ENCODE measurements at regions not wholly inside any gene's neighbourhood (a gene's known extent, or its start where the extent isn't known, plus 50 kb on each side); places are given as distances from the start of the nearest gene placed in this dataset.
A peak's percentile ranks its signal among the peaks of the same experiment; 100 is the strongest.

DNA sequence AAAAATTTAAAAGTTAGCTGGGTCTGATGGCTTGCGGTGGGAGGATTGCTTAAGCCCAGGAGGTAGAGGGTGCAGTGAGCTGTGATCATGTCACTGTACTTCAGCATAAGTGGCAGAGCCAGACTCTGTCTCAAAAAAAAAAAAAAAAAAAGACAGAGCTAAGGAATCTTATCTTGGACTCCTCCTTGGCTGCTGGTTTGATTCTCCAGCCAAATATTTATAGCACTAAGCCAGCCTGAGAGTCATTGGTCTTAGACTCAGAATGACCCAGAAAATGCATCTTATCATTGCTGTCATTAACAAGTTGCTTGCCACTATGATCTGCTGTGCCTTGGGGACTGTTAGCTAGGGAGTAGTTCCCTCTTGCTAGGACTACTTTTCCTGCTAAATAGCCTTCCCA lies 164.7 kb downstream of the GNAT3 start:
- no peak for DNase-seq (ENCODE audit: low read depth)

DNA sequence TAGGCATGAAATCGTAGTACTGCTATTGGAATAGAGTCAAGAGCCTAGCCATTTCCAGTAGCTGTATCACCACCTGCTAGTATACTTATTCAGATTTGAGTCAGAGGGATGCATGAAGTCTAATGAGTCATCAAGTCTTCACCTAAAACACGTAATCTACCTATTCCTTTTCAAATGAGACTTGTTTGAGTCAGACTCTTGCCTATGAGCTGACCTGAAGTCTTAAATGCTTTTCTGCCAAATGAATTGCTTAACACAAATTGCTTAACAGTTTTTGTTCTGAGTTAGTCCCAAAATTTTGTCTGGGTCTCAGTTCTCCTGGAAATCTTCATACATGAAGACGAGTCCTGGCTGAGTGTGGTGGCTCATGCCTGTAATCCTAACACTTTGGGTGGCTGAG lies 165.2 kb downstream of the GNAT3 start:
- DNase-seq (ENCODE audit: low read depth): no peak

DNA sequence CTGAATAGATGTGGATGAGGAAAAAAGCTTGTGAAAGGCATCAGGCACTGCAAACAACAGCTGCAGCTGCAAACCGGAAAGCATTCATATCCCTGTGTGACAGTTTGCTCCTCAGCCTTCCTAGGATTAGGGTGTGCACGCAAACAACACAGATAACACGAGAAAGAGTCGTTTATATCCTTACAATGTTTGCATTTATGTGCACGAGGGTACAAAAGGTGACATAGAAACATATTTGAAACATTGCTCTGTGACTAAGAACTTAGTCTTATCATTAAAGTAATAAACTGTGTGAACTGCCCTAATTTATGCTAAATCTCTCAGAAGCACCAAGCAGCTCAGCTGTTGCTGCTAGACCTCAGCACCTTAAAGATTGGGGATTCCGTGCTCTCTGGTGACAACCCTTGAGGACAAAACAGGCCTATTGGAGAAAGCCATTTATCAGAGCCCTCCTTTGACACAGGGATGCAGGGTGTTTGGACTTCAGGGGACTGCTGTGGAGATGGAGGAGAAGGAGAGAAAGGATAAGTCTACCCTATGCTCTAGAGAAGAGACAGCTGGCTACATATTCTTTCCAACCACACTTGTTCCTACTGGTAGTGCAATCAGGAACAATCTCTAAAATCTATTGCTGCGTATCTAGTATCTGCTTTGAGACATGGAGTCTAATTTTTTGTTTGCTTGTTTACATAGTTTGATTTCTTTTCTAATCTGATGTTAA lies 176.2 kb downstream of the GNAT3 start:
- no peak for DNase-seq (ENCODE audit: low read depth)

DNA sequence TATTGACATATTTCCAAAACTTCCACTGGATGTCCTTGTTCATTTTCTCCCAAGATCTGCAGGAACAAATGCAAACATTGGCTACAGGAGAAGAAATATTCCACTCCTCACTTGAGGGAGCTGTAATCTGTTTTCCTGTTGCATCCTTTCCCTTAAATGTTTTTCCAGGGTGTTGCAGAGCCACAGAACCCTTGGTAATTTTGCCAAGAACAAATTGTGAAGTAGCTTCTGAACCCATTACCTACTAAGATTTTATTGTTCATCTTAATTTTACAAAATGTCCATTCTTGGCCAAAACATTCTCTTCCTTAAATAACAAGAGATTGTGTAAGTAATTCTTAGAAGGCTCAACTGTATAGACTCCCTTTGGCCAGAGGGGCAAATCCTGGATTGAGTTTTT lies 177.0 kb downstream of the GNAT3 start:
- no peak for DNase-seq (ENCODE audit: low read depth)

DNA sequence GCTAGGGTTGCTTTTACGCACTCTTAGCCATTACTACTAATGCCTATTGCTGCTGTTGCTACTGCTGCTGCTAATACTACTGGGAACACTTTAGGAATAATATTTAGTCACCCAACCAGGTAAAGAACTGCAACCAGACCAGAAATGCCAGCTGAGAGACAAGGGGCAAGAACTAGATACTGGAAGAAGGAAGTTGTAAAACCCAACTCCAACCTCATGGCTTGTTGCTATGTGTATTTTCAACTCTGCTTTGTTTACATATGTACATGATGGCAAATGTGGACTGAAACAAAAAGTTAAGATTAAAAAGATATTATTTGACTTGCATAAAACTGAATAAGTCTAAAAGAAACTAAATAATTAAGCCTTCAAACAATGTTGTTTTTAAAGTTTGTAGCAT lies 177.7 kb downstream of the GNAT3 start:
- no peak for DNase-seq (ENCODE audit: low read depth)

DNA sequence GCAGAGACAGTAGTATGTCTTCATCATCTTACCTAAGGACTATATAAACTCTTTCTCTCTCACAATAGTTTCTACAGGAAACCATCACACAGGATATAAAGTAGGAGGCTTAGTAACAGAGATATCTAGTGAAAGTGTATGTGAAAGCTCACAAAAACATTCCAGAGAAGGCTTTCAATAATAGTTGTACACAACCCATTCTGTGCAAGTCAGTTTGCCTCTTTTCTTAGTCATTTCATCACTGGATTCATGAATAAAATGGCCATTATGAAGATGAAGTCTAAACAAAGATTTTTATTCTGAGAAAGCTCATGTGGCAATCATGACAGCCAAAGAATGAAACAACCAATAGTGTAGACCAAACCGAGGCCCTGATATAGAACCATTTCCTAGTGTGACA lies 178.8 kb downstream of the GNAT3 start:
- DNase-seq (ENCODE audit: low read depth): no peak

DNA sequence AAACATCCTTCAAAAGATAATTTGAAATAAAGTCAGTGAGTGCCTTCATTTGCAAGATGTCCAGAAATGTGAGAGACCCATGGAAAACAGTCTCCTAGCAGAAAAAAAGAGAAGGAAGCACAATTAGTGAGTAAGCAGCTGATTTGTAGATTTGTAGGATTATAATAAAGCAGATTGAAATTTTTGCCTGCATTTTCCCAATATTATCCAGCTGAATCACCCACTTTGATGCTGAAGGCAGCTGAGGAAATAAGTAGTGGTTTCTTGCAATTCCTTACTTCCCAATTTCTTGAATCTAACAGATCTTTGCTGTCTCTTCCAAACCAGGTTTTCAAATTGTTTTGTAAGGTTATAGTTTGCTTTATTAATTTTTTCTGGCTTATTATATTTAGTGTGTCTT lies 181.4 kb downstream of the GNAT3 start:
- peak; percentile 54 for DNase-seq (ENCODE audit: low read depth)

DNA sequence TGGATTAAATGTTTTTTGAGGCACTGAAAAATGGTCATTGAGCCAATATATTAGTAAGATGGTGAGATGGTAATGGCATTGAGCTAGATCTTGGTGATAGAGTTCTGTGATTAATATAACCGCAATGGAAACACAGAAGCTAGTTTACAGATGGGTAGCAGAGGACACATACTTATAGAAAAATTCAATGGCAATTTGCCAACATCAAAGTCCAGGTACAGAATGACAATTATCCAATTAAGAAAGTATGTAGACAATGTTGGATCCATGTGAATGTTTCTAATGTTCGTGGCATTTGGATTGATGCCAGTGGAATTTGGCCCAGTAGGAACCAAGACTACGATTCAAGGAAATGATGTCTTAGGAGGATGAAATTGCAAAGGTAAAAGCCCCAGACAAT lies 187.8 kb downstream of the GNAT3 start:
- DNase-seq (ENCODE audit: low read depth): peak; percentile 87

DNA sequence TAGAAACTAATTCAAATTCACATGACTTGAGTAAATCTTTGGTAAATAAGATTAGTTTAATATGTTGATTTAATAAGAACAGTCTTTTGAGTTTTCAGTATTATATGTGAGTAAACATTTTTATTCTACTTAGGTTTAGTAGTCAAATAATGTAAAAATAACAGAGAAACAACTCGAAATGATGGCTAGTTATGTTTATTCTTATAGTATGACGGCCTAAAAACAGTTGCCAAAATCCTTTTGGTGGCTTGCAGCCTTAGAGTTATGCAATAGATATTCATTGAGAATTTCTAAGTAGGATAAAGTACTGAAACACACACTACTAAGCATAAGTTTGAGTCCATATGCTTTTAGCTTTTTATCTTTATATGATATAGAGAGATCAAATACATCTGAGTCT lies 184.8 kb downstream of the GNAI1 start:
- DNase-seq (ENCODE audit: low read depth): no peak

DNA sequence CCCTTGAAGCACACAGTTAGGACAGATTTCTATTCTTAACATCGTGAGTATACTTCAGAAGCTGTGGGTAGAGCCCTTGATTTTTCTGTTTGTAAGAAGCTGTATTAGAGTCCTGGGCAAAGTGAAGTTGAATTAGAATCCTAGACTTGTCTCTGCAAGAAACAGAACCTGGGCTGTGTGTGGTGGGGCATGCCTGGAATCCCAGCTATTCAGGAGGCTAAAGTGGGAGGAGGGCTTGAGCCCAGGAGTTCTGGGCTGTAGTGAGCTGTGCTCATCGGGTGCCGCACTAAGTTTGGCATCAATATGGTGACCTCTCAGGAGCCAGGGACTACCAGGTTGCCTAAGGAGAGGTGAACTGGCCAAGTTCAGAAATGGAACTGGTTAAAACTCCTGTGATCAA lies 183.4 kb downstream of the GNAI1 start:
- no peak for DNase-seq (ENCODE audit: low read depth)

DNA sequence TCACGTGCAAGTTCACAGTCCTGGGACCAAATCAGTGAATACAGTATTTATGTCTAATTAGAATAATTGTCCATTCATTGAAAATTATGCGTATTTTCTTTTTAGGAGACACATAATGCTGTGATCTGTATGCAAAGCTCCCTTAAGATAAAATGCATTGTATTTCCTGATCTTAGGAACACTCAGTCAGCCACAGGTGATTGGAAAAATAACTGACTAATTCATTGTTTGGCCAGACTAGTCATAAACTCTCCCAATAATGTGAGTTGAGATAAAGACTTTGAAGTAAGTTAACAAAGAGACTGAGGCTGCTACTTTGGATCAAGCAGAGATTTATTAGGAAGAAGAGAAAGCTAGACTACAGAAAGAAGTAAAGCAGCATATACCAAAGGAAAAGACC lies 182.2 kb downstream of the GNAI1 start:
- no peak for DNase-seq (ENCODE audit: low read depth)

DNA sequence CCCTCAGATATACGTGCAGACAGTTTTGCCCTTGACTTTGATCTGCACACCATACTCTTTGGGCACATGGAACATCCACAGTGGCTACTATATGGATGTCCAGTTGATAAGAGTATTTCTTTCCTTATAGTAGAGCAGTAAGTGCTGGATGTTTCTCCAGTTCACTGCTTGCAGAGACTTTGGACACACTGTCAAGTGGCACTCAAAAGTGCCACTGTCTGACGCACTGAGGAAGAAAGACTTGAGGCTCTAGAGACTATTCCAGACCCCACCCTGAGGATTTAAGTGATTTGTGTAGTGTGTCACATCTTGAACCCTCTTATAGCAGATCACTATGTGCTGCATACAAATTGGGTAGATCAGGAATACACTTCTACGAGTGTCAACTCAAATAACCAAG lies 179.1 kb downstream of the GNAI1 start:
- DNase-seq (ENCODE audit: low read depth): no peak

DNA sequence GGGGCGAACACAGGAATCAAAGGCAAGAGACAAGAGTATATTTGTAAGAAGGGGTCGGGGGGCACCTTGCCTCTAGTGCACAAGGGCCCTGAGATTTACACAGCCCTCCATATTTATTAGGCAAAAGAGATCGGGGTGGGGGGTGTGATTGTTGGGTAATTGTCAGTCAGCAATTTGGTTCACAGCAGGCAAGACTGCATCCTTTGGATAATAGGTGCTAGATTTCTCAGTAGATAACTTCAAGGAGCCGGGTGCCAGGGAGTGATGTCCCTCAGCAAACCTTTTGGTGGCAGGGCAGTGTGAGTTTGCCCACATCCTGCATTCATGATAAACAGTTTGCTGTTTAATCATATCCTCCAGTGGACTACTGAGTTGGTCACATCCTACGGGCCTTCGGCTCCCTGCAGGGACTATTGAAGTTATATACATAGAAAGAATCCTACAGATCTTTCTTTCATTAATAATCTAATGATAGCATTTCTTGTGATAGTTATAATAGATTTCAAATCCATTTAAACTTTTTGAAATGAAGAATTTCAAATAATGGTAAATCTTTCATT lies 178.5 kb downstream of the GNAI1 start:
- DNase-seq (ENCODE audit: low read depth): no peak

DNA sequence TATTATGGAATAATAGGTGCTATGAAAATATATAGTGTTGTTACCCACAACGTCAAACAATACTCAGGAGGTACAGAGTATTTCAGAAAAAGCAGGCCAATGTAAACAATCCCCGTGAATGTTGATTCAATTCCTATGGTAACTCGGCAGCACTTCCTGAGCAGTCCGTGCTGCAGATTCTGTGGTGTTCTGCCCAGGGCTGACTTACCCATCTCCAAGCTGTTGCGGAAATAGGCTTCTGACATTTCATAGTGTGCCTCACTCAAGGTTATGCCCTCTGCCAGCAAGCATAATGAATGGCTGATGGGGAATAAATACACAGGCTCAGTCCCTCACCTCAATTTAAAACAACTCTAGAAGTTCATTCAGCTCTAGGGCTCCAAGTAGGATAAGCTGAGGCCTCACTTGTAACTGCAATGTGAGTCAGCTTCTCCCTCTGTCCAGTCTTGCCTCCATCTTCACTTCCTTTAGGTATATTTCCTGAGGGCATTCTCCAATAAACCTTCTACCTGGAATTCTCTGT lies 177.6 kb downstream of the GNAI1 start:
- DNase-seq (ENCODE audit: low read depth): no peak

DNA sequence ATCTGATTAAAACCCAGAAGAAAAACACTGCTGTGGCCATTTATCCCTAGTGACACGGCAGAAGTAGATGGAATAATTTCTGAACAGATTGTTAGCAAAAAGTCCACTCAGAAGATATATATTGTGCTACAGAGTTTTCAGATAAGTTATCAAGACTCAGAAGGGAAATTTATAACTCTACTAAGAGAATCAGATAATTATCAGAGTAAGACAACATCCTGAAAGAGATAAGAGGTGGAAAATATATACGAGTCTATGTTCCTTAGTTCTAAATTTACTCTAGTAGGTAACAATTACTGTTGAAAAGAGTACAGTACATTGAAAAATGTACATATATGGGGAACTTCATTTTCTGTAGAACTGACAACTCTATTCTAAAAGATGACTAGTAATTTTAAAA lies 176.7 kb downstream of the GNAI1 start:
- DNase-seq (ENCODE audit: low read depth): no peak

DNA sequence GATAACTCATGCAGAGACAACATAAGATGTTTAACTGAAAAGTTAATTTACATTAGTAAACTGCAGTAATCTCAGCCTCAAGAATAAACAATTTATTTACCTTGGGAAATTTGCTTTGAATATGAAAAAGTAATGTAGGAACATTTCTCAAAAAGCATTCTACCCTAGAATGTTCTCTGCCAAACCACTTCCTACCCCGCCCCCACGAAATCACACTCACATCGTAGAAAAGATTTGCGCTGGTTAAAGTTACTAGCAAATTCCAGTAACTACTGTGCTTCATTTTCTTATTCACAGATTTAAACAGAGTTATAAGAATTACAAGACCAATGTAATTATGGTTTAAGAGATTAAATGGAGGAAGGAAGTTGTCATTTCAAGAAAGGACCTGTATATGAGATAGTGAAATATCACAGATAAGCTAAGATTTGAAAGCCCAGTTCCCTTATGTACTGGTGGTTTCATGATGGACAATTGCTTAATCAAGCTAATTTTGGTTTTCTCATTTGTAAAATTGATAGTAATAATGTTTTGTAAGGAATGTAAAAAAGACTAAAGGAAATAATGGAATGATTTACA lies 175.4 kb downstream of the GNAI1 start:
- no peak for DNase-seq (ENCODE audit: low read depth)

DNA sequence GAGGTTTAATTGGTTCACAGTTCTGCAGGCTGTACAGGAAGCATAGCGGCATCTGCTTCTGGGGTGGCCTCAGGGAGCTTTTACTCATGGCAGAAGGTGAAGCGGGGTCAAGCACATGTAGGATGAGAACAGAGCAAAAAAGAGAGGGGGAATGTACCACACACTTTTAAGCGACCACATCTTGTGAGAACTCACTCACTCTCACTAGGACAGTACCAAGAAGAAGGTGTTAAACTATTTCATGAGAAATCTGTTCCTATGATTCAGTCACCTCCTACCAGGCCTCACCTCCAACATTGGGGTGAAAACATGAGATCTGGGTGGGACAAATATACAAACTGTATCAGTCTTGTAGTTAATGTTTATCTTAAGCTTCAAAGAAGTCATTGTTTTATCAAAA lies 174.7 kb downstream of the GNAI1 start:
- no peak for DNase-seq (ENCODE audit: low read depth)

DNA sequence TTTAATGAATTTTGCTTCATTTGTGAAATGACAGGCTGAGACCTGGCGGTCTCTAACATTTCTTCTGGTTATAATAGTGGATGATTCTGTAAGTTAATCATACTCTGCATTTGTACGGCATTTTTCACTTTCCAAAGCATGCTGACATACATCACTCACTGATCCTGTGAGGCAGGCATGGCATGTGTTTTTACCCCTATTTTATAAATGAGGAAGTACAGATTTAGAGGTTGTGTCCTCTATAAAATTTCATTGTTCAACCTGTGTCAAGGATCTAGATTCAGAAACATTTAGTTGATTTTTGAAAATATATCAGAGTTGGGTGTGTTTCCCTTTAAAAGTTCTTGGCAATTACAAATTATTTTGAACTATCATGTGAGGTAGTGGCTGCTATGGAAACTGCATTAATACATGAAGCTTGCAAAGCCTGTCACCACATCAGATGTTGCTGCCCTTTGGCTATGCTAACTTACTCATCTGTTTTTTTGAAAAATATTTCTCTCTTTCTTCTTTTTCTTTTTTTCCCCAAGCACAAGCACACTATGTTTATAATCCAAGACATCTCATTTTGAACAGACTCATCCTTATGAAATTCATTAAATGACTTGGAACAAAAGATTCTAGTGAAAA lies 172.7 kb downstream of the GNAI1 start:
- DNase-seq (ENCODE audit: low read depth): no peak

DNA sequence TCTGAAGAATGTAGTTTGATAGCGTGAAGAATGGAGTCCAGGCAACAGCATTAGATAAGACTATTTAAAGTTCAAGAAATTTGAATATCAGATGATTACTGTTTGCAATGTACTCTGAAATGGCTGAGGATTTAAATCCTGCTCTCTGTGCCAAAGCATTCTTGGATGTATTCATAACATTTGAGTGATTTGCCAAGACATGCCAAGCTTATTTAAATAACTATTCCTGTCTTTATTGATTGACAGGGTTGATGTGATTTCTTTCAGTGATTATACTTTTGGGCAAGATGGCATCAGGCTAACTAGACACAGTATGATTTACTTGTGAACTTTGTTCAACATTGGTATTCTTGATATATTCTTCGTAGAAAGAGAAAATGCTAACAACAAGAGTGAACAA lies 168.7 kb downstream of the GNAI1 start:
- no peak for DNase-seq (ENCODE audit: low read depth)

DNA sequence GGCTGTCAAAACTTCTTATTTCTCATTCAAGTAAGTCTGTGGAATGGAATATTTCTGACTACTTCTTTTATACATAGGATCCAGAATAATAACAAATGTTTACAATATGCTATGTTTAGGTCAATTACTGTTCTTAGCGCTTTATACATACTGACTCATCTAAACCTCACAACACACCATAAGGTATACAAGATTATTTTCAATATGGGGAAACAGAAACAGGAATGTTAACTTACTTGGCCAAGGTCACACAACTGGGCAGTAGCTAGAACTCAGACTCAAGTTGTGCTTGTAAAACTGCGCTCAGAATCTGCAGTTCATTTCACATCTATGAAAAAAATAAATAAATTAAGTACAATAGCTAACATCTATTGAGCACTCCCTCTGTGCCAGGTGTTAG lies 168.0 kb downstream of the GNAI1 start:
- DNase-seq (ENCODE audit: low read depth): no peak

DNA sequence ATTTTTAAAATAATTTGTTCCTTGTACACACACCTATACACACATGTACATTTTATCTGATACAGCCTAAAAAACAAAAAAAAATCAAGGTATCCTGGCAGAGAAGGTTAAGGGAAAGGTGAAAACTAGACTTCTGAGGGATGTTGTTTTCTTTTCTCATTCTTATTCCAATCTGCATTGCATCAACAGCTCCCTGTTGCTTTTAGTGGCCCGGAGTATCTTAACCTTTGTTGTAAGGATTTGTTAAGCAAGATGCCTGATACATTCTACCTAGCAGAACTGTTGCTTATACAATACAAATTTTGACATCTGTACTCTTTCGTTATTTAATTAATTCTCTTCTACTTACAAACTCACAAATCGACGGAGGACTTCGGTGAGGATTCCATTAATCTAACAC lies 167.4 kb downstream of the GNAI1 start:
- no peak for DNase-seq (ENCODE audit: low read depth)

DNA sequence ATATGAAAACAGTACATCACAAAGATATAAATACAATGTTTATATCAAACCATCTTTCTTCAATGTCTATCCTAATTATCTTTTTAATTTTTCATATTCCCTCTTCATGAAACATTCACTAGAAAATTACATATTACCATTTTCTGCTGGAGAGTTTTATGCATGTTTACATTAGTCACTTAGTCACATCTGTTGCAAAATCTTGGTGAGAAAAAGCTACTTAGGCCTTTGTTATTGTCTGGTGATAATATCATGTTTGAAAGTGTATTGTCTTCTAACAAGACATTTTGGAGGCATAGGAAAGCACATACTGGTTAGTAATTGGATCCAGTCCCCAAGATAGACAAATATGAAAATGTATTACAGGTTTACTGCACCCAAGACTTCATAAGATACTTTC lies 163.6 kb downstream of the GNAI1 start:
- DNase-seq (ENCODE audit: low read depth): no peak

DNA sequence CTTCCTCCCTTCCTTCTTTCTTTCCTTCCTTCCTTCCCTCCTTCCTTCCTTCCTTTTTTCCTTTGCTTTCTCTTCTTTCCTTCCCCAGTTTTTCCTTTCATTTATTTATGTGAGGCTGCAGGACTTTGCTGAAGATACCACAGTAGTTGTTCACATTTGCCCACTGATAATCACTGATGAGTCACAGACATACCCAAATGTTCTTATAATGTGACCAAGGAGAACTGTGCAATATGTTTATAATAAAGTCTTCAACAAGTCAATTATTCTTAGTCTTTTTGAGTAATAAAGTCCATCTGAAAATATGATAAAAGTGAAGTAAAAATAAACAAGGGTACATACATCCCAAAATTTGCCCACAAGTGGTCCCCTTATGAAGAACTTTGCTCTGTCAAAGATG lies 159.7 kb downstream of the GNAI1 start:
- no peak for DNase-seq (ENCODE audit: low read depth)
